HepG2 (cell line): ENCODE measurements at regions not wholly inside any gene's neighbourhood (a gene's known extent, or its start where the extent isn't known, plus 50 kb on each side); places are given as distances from the start of the nearest gene placed in this dataset.

ENCODE experiments used
- ATAC-seq: fragments of 200-7000 bp; cut with Tn5 transposase; 3 replicates; pipeline ENCODE4 v1.9.1; 2020; ENCODE audit warnings: mild to moderate bottlenecking, moderate library complexity
- BruUV-seq: library from RNA; stranded (reverse); fragments of 400-500 nt; replicated peaks from 2 replicates; lab custom pipeline; 2021; lab: Mats Ljungman, UMichigan
- CTCF ChIA-PET: fragments of 300-600 bp; formaldehyde crosslinking; extraction: SDS; loops from one replicate; lab custom pipeline; 2021; ENCODE audit warnings: low total read pairs, inconsistent platforms, low intra/inter-chr PET ratio; lab: Yijun Ruan, JAX
- POLR2A ChIA-PET: fragments of 350-600 bp; sonication (Branson Sonifier 250); formaldehyde crosslinking; loops from one replicate; lab custom pipeline; 2020; ENCODE audit warnings: antibody characterized with exemption, inconsistent platforms; lab: Yijun Ruan, JAX
- DNase-seq: peaks from one replicate; pipeline ENCODE4 v3.0.0-alpha.2; 2015; ENCODE audit warnings: low spot score
- FAIRE-seq: peaks from 3 replicates; lab custom pipeline; 2011; peaks lifted over from hg19 to GRCh38; lab: Jason Lieb, UNC
- H2AFZ ChIP-seq: one replicate; pipeline ENCODE4 v1.6.1; 2011; ENCODE audit warnings: low read length, inconsistent platforms
- H3K27ac ChIP-seq: fragments of 300-600 bp; 3 replicates; pipeline ENCODE4 v1.8.0; 2011; ENCODE audit warnings: mixed run types, mild to moderate bottlenecking, mixed read lengths, low read length, inconsistent platforms; ENCODE audit not compliant: insufficient read depth; ENCODE audit errors: extremely low read length
- H3K27me3 ChIP-seq, 2 experiments: fragments of 200-600 bp in 1 of 2; 2 replicates in 1 of 2; 3 replicates in 1 of 2; pipeline versions ENCODE4 v1.6.0 to v1.8.0; 2011; ENCODE audit warnings: low read length in 2 of 2, mild to moderate bottlenecking in 2 of 2, moderate library complexity in 2 of 2, inconsistent platforms in 1 of 2; ENCODE audit not compliant: insufficient read depth in 2 of 2, control insufficient read depth in 1 of 2
- H3K36me3 ChIP-seq, 2 experiments: fragments of 200-600 bp in 1 of 2; replicated peaks in 1 of 2; 2 replicates in 1 of 2; 3 replicates in 1 of 2; pipeline versions ENCODE4 v1.5.1 to v1.8.0; 2011; ENCODE audit warnings: low read length in 2 of 2, inconsistent platforms in 1 of 2; ENCODE audit not compliant: insufficient read depth in 2 of 2, control insufficient read depth in 1 of 2
- H3K4me1 ChIP-seq: 2 replicates; pipeline ENCODE4 v1.5.1; 2012; ENCODE audit warnings: low read length, inconsistent platforms; ENCODE audit not compliant: insufficient read depth
- H3K4me2 ChIP-seq: 2 replicates; pipeline ENCODE4 v1.6.0; 2011; ENCODE audit warnings: low read depth, low read length, inconsistent platforms
- H3K4me3 ChIP-seq, 3 experiments: fragments of 200-600 bp in 1 of 3; sonication (generic), shearing (Covaris generic) in 1 of 3; replicated peaks in 1 of 3; 2 replicates each; pipeline ENCODE4 v1.5.1; 2011 to 2016; ENCODE audit warnings: low read length in 3 of 3, inconsistent platforms in 2 of 3, low read depth in 2 of 3, mild to moderate bottlenecking in 2 of 3, control low read depth in 1 of 3, mixed read lengths in 1 of 3; ENCODE audit not compliant: insufficient read depth in 1 of 3
- H3K79me2 ChIP-seq: one replicate; pipeline ENCODE4 v1.6.1; 2011; ENCODE audit warnings: low read length, inconsistent platforms; ENCODE audit not compliant: insufficient read depth
- H3K9ac ChIP-seq: 2 replicates; pipeline ENCODE4 v1.6.0; 2011; ENCODE audit warnings: mild to moderate bottlenecking, low read depth, low read length, inconsistent platforms; ENCODE audit not compliant: insufficient read depth
- H3K9me3 ChIP-seq: 2 replicates; pipeline ENCODE4 v1.5.1; 2012; ENCODE audit warnings: mild to moderate bottlenecking, low read length
- H4K20me1 ChIP-seq: 2 replicates; pipeline ENCODE4 v1.6.0; 2011; ENCODE audit warnings: inconsistent platforms, mild to moderate bottlenecking, low read length, moderate library complexity; ENCODE audit not compliant: insufficient read depth
- EEA1 ChIP-seq: sonication (generic); formaldehyde crosslinking; IDR thresholded peaks from 2 replicates; pipeline ENCODE4 v1.5.1; 2020; ENCODE audit warnings: mild to moderate bottlenecking, missing genetic modification reagents, borderline replicate concordance
- GTF2F1 ChIP-seq: fragments of 150-350 bp; IDR thresholded peaks from 2 replicates; pipeline ENCODE4 v1.6.1; 2014; ENCODE audit warnings: low read length
- MAZ ChIP-seq, 2 experiments: sonication (generic) in 1 of 2; formaldehyde crosslinking in 1 of 2; IDR thresholded peaks; 2 replicates each; pipeline versions ENCODE4 v1.5.0 to v1.6.1; 2012 to 2020; ENCODE audit warnings: low read depth in 2 of 2, mild to moderate bottlenecking in 2 of 2, borderline replicate concordance in 1 of 2, improper control_type of control experiment in 1 of 2, low read length in 1 of 2, missing genetic modification reagents in 1 of 2, moderate library complexity in 1 of 2
- MIER2 ChIP-seq: IDR thresholded peaks from 2 replicates; pipeline ENCODE4 v1.6.1; 2016; ENCODE audit warnings: missing biosample characterization, missing genetic modification reagents
- SPEN ChIP-seq: sonication (generic); formaldehyde crosslinking; IDR thresholded peaks from 2 replicates; pipeline ENCODE4 v1.5.1; 2020; ENCODE audit warnings: low read depth, mild to moderate bottlenecking, missing genetic modification reagents
- ZBTB37 ChIP-seq: sonication (generic); formaldehyde crosslinking; IDR thresholded peaks from 2 replicates; pipeline ENCODE4 v1.4.0; 2020; ENCODE audit warnings: mild to moderate bottlenecking, missing genetic modification reagents
- ZNF703 ChIP-seq: sonication (generic); formaldehyde crosslinking; IDR thresholded peaks from 2 replicates; pipeline ENCODE4 v1.5.1; 2020; ENCODE audit warnings: missing genetic modification reagents, mild to moderate bottlenecking, moderate library complexity, borderline replicate concordance
- ZZZ3 ChIP-seq: sonication (generic); formaldehyde crosslinking; IDR thresholded peaks from 2 replicates; pipeline ENCODE4 v1.4.0; 2020; ENCODE audit warnings: missing genetic modification reagents, mild to moderate bottlenecking, borderline replicate concordance
- WGBS: methylation state at CpG from one replicate; pipeline ENCODE4 v1.1.6; 2017; ENCODE audit warnings: low lambda C conversion rate; 5-methylcytosine and 5-hydroxymethylcytosine counted together
- in situ Hi-C: cut with HindIII; loops from 2 replicates; pipeline ENCODE4 v1.10.0; 2017; ENCODE audit warnings: low pct_unique_long_range_greater_than_20kb; ENCODE audit not compliant: extremely low pct_ligation_motif_present
- intact Hi-C: fragments of 100-400 bp; cut with micrococcal nuclease; formaldehyde crosslinking; loops from one replicate; pipeline ENCODE4 v1.10.0; 2022; ENCODE audit not compliant: unreplicated experiment

DNA sequence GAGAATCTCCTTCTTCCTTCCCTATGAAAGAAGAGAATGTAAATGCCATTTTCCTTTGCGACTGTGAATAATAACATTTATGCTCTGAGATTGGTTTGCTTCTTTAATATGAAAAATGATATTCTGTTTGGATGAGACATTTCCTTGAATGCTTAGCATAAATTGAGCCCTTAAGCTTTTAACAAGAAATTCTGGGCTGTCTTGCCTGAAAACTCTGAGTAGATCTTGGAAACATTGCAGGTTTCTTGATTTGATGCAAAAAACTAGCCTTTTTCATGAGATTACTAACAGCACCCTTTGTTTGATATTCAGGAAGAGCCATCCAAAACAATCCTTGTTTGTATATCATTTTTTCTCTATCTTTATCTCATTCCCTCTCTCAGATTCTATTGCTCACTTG is 272.5 kb downstream of the TMEM38B start:
- no peak overlapping the region for H3K4me3 ChIP-seq
- H3K79me2 ChIP-seq: no peaks in the 10 kb centered on the region
- H3K4me1 ChIP-seq: no peaks in the 10 kb centered on the region
- in situ Hi-C loops (no loop called here), intact Hi-C loops (no loop called here)
- POLR2A ChIA-PET: no interaction called here
- no peaks in the 10 kb centered on the region for H3K36me3 ChIP-seq
- CTCF ChIA-PET: no interaction called here
- 34% methylated on average over 1 of the region's 1 CpG for WGBS
- DNase-seq (no peak), ATAC-seq (no peak), FAIRE-seq (no peak)
- H3K27me3 ChIP-seq: no peaks in the 10 kb centered on the region
- no peaks in the 10 kb centered on the region for H3K9me3 ChIP-seq
- no peak overlapping the region for H3K4me2 ChIP-seq
- H2AFZ ChIP-seq: no peak overlapping the region
- H3K27ac ChIP-seq: no peak overlapping the region
- BruUV-seq: no TSS peak
- H3K9ac ChIP-seq: no peak overlapping the region
- TF ChIP-seq EEA1 (CRISPR knock-in tag): no peak
- H4K20me1 ChIP-seq: no peaks in the 10 kb centered on the region

GRCh38 chr9:105967248-105967647 is 272.9 kb downstream of the TMEM38B start:
- no peaks in the 10 kb centered on the region for H3K36me3 ChIP-seq
- TF ChIP-seq SPEN (CRISPR knock-in tag) (no peak), ZZZ3 (CRISPR knock-in tag) (no peak), GTF2F1 (no peak), ZBTB37 (no peak), ZNF703 (no peak), MIER2 (no peak), MAZ (IDR thresholded peaks at IDR 0.05; ENCODE audit: borderline replicate concordance, low read depth, low read length) (no peak), MAZ (CRISPR knock-in tag; IDR thresholded peaks at IDR 0.05; ENCODE audit: low read depth) (no peak)
- TF ChIP-seq, all 625 proteins: peak for 0
- H4K20me1 ChIP-seq: no peaks in the 10 kb centered on the region
- DNase-seq: no peak
- ChIA-PET CTCF (no interaction called here), POLR2A (no interaction called here)
- intact Hi-C loops: no loop called here
- no TSS peak for BruUV-seq
- no peak overlapping the region for H3K4me3 ChIP-seq
- in situ Hi-C loops: no loop called here
- no peak overlapping the region for H3K9ac ChIP-seq
- no peak overlapping the region for H3K4me2 ChIP-seq
- no peaks in the 10 kb centered on the region for H3K27me3 ChIP-seq
- no peak for ATAC-seq
- no peak overlapping the region for H2AFZ ChIP-seq
- H3K4me1 ChIP-seq: no peaks in the 10 kb centered on the region
- no peak overlapping the region for H3K27ac ChIP-seq
- FAIRE-seq: no peak
- no peaks in the 10 kb centered on the region for H3K9me3 ChIP-seq
- 0% methylated on average over 1 of the region's 1 CpG for WGBS
- no peaks in the 10 kb centered on the region for H3K79me2 ChIP-seq
